HG02588 (cell line): ENCODE measurements at regions not wholly inside any gene's neighbourhood (a gene's known extent, or its start where the extent isn't known, plus 50 kb on each side); places are given as distances from the start of the nearest gene placed in this dataset.
A peak's percentile ranks its signal among the peaks of the same experiment; 100 is the strongest.

Source experiments
- ATAC-seq: cut with Tn5 transposase; IDR thresholded peaks from one replicate; pipeline ENCODE4 v1.9.1; 2021; ENCODE audit warnings: mild to moderate bottlenecking, moderate library complexity; ENCODE audit not compliant: unreplicated experiment

DNA sequence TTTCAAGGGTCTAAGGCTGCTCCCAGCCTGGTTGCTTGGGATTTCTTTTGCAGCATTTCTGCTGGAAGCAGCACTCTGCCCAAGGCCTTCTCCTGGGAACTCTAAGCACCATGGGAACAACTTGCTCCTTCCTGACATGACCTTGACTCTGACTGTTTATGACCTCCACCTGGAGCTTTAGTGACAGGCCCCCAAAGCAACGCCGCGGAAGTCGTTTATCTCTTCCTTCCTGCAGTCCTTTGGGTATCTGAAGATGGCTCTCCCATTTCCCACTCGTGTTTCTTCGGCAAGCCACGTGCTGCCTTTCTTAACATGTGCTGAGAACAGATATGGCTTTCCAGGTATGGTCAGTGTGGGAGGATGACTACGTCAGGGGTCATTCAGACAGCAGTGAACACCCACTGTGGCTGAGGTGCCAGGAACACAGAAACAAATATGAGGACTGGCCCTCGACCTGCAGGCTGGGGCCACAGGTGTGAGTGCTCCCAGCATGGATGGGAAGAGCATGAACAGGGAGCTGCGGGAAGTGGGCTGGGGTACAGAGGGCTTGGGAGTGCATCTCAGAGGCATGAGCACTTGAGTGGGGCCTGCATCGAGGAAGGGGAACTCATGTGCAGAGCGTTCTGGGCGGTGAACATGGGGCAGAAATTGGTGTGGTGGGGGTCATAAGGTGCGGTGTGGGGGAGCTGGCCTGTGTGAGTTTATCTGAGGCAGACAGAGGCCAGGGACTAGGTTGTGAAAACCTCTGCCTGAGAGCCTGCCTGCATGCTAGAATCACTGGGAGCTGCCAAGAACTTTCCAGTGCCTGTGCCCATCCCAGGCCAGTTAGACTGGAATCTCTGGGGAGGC, 140.5 kb downstream of the TSN start:
- no peak for ATAC-seq

DNA sequence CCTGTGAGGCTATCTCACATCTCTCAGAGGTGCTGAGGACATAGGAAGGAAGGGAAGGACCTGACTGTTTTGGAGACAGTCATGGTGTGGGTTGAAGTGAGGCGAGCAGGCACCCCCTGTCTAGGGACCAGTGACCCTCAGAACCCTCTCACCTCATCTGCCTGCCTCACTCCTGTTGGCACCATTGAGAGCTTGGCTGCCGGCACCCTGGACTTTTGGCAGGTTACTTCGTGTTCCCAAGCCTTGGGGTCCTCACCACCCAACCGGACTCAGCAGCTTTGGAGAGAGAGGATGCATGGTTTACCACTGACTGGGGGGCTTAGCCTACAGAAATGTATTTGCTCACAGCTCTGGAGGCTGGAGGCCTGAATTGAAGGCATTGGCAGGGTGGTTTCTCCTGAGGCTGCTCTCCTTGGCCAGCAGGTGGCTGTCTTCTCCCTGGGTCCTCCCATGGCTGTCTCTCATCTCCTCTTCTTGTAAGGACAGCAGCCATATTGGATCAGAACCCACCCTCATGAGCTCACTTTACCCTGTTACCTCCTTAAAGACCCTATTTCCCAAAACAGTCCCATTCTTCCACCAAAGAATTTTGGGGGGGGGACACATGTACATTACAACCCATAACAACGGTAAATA, 142.0 kb downstream of the TSN start:
- peak; percentile 69 for ATAC-seq

DNA sequence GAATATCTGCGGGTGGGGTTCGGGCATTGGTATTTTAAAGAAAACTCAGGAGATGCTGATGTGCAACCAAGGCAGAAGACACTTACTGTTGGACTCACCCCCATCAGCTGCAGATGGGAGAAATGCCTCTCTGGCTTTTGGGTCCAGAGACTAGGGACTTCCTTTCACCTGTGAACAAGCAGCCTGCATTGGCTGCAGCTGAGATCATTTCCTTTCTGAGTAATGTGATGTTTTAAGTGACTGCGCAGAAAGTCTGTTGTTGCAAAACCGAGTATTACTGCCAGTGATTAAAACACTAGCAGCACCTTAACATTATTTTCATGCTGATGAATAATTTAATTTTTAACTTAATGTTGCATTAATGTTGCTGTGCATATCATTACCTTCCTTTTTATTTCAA, 143.0 kb downstream of the TSN start:
- ATAC-seq = no peak

DNA sequence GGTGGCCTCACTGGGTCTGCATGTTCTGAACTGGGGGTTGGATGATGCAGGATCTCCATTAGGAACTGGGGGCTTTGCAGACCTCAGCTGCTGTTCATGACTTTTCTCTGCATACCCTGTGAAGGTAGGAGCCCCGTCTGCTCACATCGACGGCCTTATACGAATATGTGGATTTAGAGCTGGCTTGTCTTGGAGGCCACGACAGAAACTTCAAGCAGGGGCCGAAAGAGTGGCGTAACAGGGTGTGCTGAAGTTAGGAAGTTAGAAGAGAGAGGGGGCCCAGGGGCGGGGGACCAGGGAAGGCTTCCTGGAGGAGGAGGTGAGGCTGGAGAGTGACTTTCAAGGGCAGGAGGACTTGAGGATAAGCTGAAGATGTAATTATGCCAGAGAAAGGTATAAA, 144.9 kb downstream of the TSN start:
- ATAC-seq = no peak

DNA sequence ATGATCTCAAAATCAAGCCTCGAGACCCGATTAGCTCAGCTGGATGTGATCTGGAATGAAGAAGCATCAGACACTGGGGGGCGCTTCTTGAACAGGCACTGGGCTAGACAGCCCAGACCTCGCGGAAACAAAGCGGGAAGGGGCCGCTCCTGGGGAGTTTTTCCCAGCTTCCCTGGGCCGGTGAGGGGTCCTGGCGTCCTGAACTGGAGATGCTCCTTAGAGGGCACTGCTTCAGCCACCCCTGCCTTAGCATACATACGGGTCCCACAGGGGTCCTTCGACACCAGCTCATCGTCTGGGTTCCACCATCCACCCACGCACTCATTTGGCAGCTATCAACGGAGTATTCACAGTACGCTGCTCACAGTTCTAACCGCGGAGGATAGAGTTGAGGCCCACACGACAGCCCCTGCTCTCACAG, 146.7 kb downstream of the TSN start:
- no peak for ATAC-seq

DNA sequence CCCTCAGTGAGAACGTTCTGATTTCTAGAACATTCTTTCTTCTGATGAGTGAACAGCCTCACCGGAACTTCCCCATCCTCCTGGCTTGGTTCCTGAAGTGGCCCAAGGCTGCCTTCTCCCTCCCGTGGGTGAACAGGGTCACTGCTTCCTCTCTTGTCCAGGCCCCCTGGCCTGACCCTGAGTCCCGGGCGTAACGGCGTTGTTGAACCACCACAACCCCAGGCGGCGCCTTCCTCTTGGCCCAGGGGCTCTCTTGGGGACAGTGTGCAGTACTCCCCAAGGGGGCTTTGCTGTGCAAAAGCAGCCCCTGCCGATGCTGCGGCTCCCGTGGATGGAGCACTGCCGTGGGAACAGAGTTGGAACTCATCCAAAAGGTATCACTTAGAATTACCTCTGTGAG, 147.2 kb downstream of the TSN start:
- ATAC-seq = no peak

DNA sequence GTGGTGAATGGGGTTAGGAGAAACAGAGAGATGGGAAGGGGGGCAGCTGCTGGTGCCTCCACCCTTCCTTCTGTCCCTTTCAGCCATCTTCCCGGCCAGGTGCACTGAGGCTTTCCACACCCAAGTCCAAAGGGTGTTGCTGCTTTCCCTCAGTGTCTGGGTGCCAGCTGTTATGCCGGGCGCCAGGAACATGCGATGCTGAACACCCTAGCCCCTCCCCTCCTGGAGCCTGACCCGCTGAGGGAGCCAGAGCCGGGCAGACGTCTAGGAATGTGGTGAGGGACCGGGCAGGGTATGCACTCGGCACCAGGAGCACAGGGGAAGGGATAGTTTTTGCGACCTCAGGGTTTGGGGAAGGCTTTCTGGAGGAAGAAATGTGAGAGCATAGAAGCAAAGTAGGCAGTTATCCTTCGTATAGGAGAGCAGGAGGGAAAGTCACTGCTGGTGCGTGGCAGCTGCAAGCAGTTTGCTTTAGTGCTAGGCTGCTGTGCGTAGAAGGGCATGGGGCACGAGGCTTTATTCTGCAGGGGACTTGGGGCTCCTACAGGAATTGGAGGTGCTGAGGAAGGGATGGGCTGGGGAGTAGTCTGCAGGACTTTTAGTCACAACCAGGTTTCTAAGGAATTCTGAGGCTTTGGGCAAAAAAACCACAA, 147.7 kb downstream of the TSN start:
- ATAC-seq = no peak

DNA sequence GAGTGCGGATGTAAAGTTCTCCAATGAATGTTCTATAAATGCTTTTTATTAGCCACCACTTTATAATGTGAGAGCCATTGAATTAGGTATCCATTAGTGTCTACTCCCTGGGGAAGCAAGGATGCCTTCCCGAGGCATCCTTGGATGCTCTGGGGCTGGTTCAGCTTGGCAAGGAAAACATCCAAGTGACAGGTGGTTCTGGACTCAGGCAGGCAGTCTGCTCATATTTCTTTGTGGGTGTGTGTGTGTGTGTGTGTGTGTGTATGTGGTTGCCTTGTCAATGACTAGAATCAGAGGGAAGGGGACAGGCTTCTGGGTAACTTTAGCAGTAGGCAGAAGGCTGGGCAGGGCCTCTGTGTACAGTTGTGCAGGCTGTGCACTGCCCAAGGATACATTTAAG, 149.2 kb downstream of the TSN start:
- no peak for ATAC-seq

DNA sequence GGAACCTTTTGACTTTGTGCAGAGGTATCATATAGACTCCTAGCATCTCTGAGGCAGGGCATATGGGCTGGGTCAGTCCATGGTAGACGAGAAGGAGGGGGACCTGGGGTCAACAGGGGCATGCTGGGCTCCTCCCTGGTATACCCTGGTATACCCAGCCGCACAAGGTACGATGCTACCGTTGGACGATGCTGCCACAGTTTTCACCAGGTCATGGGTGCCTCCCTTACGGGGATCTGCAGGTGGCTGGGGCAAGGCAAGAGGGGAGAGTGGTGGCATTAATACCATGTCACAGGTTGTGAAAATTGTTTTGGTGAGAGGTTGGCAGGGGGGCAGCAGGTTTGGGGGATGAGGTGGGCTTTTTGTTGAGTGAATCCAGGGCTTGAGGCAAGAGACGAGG, 149.8 kb downstream of the TSN start:
- no peak for ATAC-seq

DNA sequence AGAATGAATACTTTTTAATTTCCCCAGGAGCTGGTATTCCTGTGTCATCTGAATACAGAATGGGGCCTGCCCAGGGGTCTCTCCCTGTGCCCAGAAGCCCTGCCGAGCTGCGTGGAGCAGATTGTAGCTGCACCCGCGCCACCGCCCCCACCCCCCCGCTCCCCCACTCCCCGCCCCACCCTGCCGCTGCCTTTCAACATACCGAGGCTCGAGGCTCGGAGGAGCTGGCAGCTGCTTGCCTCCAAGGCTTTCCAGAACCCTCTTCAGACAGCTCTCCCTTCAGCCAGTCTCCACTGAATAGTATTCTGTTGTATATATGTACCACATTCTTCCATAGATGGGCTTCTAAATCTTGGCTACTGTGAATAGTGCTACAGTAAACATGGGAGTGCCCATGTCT, 150.7 kb downstream of the TSN start:
- no peak for ATAC-seq

DNA sequence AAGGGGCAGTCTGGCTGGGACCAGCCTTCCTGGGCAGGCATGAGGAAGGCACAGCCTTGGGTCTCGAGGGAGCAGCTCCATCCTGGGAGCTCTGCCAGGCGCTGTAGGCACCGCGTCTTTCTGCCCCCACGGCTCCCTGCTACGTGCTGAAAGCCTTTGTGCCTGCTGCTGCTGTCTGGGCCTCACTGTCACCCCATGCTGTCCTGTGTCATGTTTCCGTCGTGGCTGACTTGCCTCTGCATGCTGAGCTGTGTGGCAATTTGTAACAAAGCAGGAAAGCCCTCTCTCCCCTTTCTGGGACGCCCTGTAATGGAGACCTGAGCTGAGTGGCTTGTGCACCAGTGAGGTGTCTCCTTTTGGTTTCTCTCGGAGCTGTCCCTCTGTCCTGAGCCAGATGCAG, 152.5 kb downstream of the TSN start:
- ATAC-seq = no peak

DNA sequence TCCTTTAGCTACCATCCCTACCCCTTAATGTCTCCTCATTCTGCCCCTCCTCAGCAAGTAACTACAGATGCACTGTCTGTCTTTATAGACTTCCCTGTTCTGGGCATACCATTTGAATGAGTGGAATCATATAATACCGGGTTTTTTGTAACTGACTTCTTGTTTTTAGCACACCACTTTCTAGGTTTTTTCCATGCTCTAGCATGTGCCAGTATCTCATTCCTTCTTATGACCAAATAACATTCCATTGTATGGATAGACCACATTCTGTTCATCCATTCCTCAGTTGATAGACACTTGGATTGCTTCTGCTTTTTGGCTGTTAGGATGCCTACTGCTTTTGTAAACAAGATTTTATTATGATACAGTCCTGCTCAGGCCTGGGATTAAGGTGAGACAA, 154.7 kb downstream of the TSN start:
- no peak for ATAC-seq

DNA sequence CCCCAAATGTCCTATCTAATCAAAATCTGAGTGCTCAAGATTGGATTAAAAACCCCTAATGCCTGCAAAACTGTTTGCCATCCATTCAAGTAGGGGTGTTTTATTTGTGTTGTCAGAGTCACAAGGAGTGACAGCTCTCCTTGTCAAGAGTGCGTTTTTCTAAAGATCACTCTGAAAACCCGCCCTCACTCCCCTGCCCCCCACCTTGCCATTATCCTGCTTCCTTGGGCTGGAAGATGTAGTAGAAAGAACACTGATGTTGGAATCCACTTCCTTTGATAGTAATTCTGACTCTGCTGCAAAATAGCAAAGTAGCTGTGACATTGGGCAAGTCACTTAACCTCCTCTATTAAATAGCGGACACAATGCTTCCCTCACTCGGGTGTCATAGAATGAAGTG, 155.6 kb downstream of the TSN start:
- ATAC-seq = no peak

DNA sequence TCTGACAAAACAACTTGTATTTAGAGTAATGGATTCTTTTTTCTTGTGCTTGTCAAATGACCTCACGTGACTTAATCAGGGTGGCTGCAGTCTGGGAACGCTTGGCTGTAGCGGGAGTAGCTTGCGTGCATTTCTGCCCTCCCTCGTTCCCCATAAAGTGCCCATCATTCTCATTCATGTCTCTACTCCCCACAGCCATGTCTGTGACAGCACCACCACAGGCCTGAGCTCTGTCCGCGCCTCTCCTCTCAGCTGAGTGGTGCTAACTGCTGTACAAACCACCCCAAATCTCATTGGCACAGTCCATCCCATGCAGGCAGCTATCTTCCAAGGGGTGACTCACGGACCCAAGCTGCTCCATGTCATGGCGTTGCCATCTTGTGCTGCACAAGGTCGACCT, 161.7 kb downstream of the TSN start:
- no peak for ATAC-seq

DNA sequence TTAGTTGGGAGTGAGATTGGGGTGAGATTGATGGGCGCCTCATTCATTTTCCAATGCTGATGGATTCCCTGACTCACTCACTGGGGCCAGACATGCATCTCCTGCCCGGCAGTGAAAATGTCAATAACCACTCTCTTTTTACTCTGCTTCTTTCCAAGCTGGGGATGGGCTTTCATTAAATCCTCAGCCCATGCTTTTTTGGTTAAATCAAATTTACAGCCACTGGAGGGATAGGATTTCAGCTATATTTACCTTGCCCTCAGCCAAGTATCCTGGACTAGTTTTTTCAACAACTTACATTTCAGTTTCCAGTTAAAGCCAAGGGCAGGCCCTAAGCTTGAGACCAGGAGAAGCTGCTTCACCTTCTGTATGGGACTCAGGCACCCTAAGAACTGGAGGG, 162.8 kb downstream of the TSN start:
- ATAC-seq = no peak

DNA sequence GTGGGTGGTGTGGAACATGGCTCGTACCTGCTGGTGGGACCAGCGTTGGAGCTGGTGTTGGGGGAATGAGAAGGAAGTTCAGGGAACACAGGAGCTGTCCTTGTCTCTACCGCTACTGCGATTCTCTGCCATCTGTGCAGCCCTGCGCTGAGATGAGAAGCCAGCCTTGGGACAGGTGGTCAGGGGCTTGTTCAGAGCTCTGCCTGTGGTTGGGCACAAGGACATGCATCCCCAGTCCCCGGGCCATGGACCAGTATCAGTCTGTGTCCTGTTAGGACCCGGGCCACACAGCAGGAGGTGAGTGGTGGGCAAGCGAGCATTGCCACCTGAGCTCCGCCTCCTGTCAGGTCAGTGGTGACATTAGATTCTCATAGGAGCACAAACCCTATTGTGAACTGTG, 164.4 kb downstream of the TSN start:
- ATAC-seq = no peak

DNA sequence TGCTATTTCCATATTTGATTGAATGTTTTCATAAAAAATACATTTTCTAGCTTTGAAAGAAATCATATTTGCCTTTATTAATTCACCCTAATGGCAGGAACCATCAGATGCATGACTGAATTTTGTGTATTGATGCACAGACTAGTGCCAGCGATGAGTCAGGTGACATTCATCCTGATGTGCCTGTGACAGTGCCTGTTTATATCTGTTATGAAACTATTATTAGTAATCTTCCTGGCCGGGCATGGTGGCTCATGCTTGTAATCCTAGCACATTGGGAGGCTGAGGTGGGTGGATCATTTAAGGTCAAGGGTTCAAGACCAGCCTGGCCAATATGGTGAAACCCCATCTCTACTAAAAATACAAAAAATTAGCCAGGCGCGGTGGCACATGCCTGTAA, 170.0 kb downstream of the TSN start:
- no peak for ATAC-seq

DNA sequence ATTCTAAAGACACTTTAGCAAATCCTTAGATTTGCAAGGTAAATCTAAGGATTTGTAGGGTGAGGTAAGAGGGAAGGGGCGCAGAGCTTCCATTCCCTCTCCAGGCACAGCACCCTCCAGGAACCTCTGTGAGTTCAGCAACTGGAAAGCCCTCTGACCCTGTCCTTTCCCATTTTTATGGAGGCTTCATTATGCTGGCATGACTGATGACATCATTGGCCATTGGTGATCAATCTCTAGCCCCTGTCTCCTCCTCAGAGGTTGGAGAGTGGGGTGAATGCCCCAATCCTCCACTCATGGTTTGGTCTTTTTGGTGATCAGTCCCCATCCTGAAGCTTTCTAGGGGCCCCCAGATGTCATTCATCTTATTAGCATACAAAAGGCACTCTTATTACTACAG, 187.8 kb downstream of the TSN start:
- no peak for ATAC-seq

DNA sequence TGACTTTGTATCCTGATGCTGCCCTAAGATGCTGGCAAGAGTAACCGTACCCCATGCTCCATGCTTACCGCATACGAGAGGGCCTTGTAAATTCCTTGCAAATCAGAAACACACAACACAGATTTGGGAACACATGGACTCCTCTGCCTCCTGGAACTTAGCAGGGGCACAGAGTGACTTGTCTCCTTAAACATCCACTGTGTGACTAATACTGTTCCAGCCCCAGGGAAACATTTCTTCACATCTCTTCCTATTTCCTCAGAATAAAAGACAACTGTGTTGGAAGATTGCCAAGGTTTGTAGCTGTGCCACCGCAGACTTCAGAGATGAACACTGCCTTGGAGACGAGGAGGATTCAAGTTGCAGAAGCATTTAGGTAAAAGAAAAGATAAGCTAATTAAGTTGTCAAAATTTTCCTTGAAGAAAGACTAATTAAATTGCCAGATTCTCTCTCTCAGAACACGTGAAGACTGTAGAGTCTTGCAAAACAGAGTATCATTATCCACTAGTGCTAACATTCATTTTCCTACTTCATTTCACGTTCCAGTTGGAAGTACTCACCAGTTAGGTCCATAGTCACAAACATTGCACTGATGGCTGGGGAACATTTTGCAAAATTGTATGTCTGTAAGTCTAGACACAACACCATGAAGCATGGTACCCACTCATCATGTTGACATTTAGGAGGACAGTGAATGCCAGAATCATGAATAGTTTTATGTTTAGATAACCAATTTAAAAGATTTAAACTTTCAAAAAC, 188.8 kb downstream of the TSN start:
- no peak for ATAC-seq

DNA sequence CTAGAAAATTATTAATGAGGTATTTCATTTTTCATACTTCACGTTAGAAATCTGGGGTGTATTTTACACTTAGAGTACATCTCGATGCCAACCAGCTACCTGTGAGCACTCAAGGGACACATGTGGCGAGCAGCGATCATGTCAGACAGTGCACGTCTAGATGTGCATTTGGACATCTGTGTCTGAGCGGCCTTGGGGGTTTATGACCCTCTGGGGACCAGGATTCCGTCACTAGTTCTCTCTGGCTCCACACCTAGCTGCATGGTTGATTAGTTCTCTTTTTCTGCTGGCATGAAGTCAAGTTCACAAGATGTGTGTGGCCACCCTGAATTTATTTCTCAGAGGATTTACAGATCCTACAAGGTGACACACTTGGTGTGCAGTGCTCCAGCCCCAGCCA, 192.2 kb downstream of the TSN start:
- ATAC-seq = no peak

DNA sequence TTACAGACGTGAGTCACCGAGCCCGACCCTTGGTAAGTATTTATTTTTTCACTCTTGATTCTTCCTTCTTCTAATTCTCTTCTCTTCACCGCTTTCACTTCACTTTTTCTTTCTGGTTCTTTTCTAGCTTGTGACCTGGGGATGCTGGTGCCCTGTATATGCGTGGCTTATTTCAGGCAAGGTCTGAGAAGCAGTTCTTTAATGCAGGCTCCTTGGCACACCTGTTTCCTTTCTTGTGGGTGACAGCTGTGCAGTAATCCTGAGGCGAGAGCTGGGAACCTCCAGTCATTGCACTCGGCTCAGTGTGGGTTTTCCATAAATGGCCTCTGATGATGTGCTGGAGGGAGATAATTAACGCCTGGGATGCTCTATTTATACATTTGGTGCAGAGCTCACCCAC, 193.8 kb downstream of the TSN start:
- ATAC-seq = no peak

DNA sequence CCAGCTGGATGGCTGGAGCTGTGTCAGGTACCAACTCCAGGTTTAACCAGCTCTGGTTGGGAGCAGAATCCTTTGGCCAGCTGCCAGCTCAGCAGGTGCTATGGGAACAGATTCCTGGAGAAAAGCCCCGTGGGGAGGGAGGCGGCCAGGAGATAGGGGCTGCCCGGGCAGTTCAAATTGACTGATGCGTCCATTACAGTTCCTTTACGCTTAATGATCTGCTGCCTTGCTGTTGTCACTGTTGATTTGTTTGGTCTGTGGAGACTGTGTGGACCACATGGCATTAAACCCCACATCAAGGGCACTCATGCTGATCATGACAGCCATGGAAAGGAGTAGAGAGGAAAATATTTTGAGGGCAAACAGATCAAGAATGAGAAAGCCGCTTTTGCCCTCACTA, 200.0 kb downstream of the TSN start:
- no peak for ATAC-seq
